GM19193 (cell line): ENCODE measurements at regions not wholly inside any gene's neighbourhood (a gene's known extent, or its start where the extent isn't known, plus 50 kb on each side); places are given as distances from the start of the nearest gene placed in this dataset.

Experiments
- POLR2A ChIP-seq: IDR thresholded peaks from 4 replicates; pipeline ENCODE4 v1.6.1; 2011; ENCODE audit not compliant: insufficient read depth, insufficient read length; ENCODE audit errors: extremely low read depth

DNA sequence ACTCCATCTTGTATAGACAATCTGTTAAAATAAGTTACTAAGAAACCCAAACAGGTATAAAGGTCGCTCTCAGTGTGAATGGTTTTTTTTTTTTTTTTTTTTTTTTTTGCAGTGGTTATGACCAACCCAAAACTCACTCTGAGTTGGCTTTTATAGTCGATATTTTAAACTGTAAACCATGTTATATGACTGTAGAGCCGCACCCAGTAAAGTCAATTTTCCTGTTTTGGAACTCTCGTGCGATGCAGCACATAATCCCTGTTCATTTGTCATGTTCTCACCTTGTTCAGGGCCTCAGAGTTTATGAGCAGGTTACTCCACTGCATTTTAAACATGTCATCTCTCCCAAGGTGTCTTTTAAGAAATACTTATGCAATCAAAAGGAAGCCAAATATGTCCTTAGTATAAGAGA lies 112.5 kb downstream of the KLF5 start:
- no peak for TF ChIP-seq POLR2A

GRCh38 chr13:73169971-73170370 lies 111.2 kb downstream of the KLF5 start:
- no peak for TF ChIP-seq POLR2A

DNA sequence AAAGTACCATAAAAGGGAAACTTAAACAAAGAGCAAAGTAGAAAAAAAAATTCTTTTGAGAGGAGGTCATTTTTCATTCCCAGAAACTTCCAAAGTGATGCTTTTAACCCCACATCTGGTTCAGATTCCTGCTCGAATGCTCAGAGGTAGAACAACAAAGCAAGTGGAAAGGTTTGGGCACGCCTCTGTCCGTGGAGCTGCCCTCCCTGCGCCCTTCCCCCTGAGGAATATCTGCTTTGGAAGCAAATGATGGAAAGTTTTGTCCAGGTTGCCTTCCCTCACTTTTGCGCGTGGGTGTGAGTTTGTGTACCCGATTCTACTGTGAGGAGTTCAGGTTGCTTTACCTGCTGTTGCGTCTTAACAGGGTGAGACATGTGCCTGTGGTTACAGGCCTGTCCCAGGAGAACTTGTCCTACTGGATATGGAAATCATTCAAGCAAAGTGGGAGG lies 110.2 kb downstream of the KLF5 start:
- TF ChIP-seq POLR2A, result no peak

DNA sequence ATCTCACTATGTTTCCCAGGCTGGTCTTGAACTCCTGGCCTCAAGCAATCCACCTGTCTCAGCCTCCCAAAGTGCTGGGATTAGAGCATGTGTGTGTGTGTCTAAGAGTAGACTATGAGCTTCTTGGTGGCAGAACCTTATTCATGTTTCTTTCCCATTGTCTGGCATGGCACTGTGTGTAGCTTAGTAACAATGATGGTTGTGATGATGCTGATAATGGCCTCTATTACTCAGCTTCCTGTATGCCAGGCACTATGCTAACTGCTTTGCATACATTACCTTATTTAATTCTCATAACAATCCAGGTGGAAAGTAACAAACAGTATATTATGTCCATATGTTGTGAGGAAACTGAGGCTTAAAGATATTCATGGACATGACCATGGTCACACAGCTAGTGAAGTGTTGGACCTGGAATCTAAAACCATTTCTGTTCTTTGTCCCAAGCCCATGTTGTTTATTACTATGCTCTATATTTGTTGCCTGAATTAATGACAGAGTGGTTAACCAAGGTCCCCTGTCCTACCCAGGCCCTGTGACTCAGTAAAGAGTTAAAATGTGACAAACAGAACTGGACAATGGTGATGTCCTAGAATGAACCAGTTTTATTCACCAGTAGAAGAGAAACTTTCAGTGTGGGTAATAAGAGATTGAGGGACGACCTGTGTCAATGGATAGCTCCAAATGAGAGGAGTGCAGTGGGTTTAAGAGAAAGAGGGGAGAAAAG lies 109.6 kb downstream of the KLF5 start:
- no peak for TF ChIP-seq POLR2A

- no peak for TF ChIP-seq POLR2A
Measured at GRCh38 chr13:73167028-73167820, 108.4 kb downstream of the KLF5 start.

DNA sequence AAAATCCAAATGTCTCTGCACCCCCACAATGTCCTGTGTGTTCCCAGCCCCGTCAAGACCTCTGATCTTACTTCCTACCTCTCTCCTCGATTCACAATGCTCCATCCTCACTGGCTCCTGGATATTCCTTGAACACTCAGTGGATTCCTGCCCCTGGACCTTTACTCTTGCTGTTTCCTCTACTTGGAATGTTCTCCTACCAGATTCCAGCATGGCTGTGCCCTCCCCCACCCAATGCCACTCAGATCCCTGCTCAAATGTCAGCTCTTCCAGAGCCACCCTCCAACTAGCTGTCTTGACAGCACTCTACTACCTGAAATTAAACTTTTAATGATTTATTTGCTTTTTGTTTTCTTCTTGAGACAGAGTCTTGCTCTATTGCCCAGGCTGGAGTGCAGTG lies 107.4 kb downstream of the KLF5 start:
- no peak for TF ChIP-seq POLR2A

DNA sequence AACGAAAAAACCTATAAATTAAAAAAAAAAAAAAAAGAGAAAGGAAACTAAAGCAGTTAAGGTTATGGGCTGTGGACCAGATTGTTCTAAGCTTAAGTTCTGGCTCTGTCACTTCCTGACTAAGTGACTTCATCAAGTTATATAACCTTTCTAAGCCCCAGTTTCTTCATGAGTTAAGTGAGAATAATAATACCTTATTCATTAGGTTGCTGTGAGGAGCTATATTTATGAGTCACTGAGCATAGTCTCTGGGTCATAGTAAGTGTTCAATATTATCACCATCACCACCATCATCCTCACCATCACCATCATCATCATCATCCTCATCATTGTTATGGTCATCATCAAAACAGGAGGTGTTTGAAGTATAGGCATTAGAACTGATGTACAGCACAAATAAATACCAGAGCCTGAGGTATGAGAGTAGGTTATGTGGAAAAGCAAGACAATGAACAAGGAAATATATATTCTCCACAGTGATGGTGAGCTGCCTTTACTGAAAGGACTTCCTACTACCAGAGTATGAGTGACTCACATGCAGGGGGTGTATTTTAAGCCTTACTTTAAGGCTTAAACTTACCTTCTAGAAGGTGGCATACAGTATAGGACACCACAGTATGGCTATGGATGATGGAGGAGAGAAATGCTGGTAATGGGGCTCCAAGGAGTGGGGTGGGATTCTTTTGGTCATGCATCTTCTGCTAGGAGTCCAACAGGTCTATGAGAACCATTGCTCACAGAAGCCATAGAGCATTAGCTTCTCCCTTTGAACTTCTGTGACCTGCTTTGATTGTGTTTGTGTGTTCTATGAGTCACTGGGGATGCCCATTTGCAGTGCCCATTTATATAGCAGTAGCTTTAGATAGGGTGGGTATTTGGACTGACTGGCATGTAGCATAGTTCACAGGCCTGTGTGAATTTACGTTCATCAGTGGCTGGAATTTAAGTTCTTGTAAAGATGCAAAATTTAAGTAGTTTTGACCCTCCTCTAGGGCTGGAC lies 104.4 kb downstream of the KLF5 start:
- TF ChIP-seq POLR2A, result no peak

DNA sequence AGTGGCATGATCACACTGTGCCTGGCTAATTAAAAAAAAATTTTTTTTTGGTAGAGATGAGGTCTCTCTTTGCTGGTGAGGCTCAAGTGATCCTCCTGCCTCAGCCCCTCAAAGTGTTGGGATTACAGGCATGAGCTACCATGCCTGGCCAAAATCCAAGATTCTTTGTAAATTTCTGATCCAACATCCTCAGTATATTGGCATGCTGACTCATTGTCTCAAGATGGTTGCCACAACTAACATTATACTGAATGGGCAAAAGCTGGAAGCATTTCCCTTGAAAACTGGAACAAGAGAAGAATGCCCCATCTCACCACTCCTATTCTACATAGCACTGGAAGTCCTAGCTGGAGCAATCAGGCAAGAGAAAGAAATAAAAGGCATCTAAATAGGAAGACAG lies 100.0 kb downstream of the KLF5 start:
- TF ChIP-seq POLR2A, result no peak

- no peak for TF ChIP-seq POLR2A
Measured at GRCh38 chr13:73157031-73157430, 98.2 kb downstream of the KLF5 start.

DNA sequence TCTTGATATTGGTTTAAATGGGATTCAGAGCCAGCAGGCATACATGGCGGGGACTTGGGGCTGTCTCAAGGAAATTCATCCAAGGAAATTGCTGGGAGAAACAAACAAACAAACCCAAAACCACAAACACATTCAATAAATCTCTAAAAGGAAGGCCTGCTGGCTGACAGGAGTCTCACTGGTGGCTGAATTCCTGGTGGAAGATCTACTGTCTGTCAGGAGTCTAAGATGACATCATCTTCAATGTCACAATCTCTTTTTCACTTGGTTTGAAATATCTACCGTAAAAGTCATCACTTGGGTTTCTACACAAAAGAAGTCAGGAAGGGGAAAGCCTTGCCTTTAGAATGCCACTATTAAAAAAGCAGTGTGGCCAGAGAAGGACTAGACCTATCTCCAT lies 87.9 kb downstream of the KLF5 start:
- no peak for TF ChIP-seq POLR2A

DNA sequence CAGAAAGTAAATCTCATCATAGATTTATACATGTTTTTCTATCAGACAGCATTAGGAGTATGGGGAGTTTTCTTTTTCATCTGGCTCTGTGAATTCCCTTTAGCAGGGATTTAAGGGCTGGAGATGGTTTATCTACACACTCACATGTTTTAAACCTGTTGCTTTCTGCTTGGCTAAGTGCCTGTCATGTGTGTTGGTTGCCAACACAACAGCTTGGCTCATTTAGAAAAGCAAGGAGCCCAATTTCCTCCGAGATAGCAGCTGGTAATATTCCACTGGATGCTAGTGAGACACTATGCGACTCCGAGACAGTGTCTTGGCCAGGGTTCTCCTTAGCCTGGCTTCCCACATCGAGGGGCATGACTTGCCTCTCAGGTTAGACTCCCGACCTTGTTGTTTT lies 83.3 kb downstream of the KLF5 start:
- TF ChIP-seq POLR2A, result no peak

- TF ChIP-seq POLR2A, result no peak
Measured at GRCh38 chr13:73141292-73141771, 82.5 kb downstream of the KLF5 start.

- no peak for TF ChIP-seq POLR2A
Measured at GRCh38 chr13:73140801-73141200, 82.0 kb downstream of the KLF5 start.

DNA sequence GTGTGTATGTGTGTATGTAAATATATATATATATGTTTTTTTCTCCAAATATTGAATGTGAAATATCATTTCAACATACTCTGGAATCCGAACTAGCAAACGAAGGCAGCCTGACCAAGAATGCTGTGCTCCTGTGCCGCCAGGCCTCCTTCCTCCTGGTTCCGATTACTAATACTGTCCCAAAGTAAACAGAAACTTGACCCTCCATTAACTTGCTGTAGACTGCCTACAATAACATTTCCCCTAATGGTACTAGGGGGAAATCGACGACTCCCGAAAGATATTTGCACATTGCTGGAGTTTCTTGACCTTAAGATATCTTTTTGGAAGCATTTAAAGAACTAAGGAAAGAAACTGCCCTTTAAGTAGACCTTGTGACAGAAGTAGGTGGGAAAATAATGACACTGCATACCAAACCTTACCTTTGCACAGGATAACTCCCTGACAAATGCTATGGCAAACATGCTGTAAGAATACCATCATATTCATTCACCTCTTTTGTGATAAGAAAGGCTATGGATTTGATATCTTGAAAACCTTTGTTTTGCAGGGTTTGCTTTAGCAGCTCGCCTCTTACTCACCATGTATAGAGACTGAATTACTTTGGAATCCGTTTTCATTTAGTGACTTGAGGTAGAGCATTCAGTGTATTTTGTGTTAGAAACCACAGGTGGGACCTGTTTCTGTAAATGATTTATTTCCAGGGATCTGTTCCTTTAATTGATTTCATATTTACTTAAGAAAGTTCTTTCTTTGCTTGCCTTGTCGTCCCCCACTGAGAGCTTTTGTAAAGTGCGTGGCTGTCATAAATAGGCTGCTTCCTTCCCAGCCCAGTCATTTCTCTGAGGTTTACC lies 80.1 kb downstream of the KLF5 start:
- no peak for TF ChIP-seq POLR2A
